Skin epidermis (tissue), 12 donors: ENCODE measurements at regions not wholly inside any gene's neighbourhood (a gene's known extent, or its start where the extent isn't known, plus 50 kb on each side); places are given as distances from the start of the nearest gene placed in this dataset.
"Not testable (repeated sequence)": the region's sequence is repeated elsewhere in the genome, so short reads cannot be mapped to it uniquely, and the experiment has no call there.

Experiments used
- H3K27ac ChIP-seq, 21 experiments: fragments of 200-600 bp; sonication (generic) in 11 of 21; one replicate each; pipeline ENCODE4 v1.5.0; 2020; ENCODE audit warnings: mild to moderate bottlenecking in 3 of 21, inconsistent platforms in 2 of 21, moderate library complexity in 2 of 21
- H3K4me3 ChIP-seq, 7 experiments: fragments of 200-600 bp; sonication (generic) in 2 of 7; one replicate each; pipeline ENCODE4 v1.5.0; 2020; ENCODE audit warnings: inconsistent platforms in 2 of 7, mild to moderate bottlenecking in 2 of 7, moderate library complexity in 1 of 7

DNA sequence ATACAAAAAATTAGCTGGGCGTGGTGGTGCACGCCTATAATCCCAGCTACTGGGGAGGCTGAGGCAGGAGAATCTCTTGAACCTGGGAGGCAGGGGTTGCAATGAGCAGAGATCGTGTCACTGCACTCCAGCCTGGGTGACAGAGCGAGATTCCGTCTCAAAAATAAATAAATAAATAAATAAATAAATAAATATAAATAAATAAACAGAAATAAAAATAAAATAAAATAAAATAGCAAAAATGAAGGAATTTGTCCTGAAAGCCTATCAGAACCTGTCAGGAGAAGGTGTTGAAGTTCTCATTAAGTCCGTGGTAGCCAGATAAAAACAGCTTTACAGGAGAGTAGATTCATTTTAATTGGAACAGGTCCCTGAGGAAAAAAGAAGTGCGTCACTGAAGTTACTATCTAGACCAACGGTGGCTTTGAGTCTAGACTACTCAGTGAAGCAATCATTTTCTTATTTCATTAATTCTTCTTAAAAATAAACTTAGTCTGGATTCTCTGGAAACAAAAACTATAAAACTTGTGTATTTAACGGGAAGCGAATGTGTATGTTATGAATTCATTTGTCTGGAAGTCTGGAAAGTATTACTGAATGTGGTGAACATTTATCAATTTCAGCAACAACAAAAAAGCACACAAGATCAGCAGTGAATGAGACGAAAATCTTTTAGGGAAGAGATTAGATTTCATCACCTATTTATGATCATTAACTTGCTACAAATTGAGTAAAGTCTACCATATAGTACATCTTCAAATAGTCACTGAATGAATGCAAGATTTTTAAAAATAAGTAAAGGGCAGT, 248.5 kb upstream of the PDE3A start:
- no peak overlapping the region for H3K4me3 ChIP-seq
- H3K27ac ChIP-seq: no peak overlapping the region

DNA sequence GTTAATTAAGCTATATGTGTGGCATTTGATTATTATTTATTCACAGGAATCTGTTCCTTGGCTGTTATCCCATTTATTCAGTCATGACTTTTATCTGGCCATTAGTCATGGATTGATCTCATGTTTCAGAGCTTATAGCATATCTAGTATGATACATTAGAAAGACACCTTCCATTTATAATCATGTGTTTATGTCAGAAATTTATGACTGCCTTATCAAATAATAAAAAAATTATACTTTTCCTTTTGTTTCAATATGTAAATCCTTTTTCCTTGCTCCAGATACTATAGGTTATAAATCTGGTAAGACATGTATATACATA, 248.0 kb upstream of the PDE3A start:
- no peak overlapping the region for H3K27ac ChIP-seq
- no peak overlapping the region for H3K4me3 ChIP-seq

DNA sequence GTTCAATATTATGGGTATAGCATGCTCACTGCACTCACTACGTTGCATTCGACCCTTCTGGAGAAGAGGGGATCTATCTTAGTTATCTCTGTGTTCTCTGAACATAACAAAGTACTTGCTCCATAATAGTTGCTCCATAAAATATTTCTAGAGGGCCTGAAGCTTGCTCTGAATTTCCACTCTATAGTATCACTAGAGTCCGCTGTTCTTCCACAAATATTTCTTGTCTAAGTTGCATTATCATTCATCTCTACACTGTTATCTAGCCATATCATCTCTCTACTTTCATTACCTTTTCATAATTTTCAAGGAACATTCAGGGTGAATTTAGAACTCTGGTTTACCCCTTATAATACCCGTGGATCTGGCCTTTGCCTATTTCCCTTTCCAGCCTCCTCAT, 246.1 kb upstream of the PDE3A start:
- Histone ChIP-seq H3K4me3 (no peak overlapping the region), H3K27ac (no peak overlapping the region)

DNA sequence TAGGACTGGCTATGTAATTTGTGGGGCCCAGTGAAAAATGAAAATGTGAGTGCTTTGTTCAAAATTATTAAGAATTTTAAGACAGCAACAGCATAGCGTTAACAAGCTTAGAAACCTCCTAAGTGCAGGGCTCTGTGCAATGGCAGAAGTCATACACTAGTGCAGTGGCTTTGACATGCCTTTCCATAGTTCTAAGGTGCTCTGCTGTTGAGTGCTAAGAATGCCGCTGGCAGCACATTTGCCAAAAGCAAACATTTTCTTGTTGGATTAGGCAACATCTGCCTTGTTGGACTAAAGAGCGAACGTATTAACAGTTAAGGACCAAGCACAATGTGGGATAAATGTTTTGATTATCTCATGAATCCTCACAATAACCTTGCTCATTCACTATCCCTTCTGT, 244.9 kb upstream of the PDE3A start:
- Histone ChIP-seq H3K4me3 (no peak overlapping the region), H3K27ac (no peak overlapping the region)

DNA sequence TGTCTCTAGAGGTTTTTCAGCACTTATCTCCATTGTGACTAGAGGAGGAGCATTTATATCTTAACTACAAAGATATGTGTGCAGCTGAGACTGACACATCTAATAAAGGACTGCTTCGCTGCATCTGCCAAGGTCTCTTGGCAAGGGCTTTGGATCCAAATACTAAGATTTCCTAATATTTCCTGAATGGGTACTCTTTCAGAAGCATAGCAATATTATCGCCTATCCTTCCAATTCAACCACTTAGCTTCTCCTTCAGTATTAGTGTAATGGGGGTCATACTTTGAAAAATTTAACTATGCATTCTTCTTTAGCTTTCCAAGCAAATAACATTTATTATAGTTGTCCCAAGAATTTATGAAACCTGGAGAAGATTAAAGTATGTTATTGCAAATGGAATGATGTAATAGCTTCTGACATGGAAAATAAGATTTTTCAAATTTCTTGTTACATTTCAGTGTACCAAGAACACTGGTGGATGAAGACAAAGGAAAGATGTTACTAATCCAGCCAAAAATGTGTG, 243.0 kb upstream of the PDE3A start:
- Histone ChIP-seq H3K27ac (no peak overlapping the region), H3K4me3 (no peak overlapping the region)

DNA sequence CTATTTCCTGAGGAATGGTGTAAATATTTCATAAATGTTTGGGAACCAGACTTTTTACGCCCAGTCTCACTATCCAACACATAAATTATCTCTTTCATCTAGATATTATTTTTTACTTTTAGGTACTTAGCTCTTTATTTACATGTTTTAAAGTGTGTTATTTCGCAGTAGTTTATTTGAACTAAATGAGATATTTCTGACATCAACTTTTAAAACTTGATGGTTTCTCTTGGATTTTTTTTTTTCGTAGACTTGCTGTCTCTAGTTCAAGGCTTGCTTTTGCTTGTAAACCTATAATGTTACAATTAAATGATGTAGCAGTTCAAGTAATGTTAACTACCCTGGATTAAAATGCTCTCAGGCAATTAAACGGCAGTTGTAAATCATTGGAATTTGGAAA, 241.7 kb upstream of the PDE3A start:
- Histone ChIP-seq H3K4me3 (no peak overlapping the region), H3K27ac (no peak overlapping the region)

DNA sequence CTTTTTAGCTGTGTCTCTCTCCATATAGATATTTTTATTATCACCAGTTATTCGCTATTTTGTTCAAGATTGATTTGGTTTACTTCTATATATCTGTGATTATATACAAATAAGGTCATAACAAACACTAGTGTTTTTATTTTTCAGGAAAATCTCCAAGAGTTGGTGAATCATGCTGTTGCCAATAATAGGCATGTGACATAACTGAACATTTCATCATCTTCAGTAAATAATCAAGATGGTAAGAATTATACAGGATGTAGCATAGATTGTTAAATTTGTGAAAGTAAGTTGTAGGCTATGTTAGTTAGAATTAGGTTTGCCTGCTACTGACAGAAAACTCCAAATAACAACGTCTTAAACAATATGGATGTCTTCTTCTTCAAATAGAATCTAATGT, 240.9 kb upstream of the PDE3A start:
- no peak overlapping the region for H3K27ac ChIP-seq
- H3K4me3 ChIP-seq: no peak overlapping the region

DNA sequence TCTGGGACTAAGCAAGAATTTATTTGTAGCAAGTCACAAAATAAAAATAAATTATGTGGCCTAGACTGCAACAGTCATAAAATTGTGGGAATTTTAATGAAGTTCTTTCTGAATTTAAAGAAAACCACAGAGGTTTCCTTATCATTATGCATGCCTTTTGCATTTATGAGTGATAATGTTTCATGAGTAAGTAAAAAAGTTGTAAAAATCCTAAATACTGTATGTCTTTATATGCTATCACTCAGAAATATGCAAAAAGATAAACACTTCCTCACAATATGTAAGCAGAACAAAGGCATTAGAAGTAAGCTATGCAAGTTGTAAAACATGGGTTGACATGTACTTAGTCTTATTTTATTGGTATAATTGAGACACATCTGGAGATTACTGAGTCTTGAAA, 239.4 kb upstream of the PDE3A start:
- H3K4me3 ChIP-seq: no peak overlapping the region
- H3K27ac ChIP-seq: no peak overlapping the region

DNA sequence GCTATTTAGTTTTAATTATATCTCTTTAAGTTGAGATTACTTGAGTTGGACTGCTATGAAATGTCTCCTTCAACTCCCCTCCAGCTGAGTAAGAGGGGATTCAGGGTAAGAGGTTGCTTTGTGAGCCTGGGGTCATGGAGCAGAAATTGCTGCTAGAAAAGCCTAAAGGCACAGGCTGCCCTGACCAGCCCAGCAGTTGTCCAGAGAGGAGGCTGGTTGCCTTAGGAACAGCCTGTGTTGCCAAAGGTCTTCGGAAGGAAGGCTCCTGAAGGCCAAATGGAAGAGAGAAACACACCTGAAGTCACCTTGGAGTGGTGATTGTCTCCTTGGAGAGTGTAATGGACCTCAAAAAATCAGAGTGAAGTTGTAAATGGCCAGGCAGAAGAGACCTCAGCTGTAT, 235.5 kb upstream of the PDE3A start:
- H3K4me3 ChIP-seq: no peak overlapping the region
- H3K27ac ChIP-seq: no peak overlapping the region

DNA sequence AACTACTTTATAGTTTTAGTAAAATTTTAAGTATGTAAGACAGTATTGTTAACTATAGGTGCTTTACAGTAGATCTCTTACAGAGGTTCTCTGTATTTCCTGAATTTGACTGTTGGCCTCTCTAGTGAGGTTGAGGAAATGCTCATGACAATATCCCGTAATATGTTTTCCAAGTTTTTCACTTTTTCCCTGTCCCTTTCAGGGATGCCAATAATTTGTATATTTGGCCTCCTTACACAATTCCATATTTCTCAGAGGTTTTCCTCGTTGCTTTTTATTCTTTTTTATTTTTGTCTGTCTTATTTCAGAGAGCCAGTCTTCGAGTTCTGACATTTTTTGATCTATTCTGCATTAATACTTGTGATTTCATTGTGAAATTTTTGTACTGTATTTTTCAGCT, 233.7 kb upstream of the PDE3A start:
- Histone ChIP-seq H3K4me3 (no peak overlapping the region), H3K27ac (no peak overlapping the region)

DNA sequence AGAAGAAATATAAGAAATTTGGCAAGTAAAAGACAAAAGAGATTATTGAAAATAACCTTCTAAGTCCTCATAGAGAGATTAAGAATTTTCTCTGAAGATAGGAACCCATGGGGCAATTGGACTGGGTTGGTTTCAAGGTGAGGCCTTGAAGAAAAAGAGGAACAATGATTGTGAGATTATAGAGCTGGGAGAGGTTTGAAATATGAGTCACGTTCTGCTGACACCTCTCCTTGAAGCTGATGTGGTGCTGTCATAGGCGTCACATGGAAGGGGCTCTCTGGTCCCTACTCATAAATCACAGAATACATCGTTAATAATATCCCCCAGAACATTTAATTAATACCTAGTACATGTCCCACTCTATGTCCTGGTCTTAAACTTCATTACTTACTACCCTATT, 227.6 kb upstream of the PDE3A start:
- Histone ChIP-seq H3K27ac (no peak overlapping the region), H3K4me3 (no peak overlapping the region)

DNA sequence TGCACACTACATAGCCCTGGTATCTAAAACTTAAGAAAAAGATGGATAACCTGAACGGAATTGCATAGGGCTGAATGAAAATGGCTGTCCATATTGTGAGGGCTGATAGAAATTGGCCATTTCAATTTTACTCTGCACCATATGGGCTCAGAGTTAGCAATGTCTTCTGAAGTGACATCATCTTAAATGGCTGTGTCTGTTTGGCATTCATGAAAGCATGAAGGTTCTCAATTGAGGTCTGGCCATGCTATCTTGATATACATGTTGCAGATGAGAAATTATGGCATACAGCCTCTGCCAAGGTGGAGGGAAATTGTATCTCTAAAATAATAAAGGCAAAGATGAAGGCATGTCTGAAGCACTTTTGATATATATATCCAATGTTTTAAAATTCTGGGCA, 226.0 kb upstream of the PDE3A start:
- H3K27ac ChIP-seq: no peak overlapping the region

DNA sequence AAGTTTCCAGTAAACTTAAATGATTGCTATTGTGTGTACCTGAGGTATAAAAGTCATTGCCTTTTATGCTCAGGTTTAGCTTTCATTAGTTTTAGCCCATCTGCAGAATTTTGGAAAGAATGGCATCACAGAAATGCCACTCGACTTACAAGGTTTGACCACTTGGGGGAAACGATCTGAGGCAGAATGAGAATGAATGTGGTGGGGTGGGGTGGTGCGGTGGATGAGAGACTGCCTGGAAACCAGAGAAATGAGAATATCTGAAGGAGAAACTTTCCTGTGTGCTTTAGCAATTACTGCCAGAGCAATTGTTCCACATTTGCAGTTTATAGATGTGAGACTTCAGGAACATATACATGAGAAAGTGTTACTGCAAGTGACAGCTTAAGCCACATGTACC, 225.4 kb upstream of the PDE3A start:
- no peak overlapping the region for H3K4me3 ChIP-seq
- H3K27ac ChIP-seq: no peak overlapping the region

More for the DNA sequence above, 226.0 kb upstream of the PDE3A start:
- H3K4me3 ChIP-seq: no peak overlapping the region

DNA sequence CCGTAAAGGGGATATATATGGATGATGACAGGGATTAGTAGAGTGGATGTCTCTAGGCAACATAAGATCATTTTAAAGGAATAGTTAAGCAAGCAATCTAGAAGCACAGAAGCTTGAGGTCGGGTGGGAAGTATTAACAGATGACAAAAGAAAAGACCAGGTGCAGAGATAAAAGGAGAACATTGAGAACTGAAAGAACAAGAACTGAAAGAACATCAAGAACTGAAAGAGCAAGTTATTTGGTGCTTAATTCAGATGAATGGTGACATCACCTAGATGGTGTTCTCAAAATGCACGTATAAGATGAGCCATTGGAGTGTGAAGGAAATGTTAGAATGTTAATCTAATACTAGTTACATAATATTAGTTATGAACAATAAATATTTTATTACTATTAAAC, 224.0 kb upstream of the PDE3A start:
- no peak overlapping the region for H3K4me3 ChIP-seq
- no peak overlapping the region for H3K27ac ChIP-seq

DNA sequence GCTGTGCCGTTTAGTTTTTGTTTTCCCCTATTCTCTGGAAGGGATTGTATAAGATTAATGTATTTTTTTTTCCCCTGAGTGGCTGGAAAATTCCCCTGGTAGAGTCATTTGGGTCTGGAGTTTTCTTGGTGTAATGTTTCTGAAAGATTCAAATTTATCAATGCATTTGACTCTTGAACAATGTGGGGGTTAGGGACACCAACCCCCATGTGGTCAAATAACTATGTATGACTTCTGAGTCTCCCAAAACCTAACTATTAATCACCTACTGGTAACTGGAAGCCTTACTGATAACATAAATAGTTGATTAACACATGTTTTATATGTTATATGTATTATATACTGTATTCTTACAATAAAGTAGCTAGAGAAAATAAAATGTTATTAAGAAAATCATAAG, 220.1 kb upstream of the PDE3A start:
- H3K4me3 ChIP-seq: no peak overlapping the region
- H3K27ac ChIP-seq: no peak overlapping the region

DNA sequence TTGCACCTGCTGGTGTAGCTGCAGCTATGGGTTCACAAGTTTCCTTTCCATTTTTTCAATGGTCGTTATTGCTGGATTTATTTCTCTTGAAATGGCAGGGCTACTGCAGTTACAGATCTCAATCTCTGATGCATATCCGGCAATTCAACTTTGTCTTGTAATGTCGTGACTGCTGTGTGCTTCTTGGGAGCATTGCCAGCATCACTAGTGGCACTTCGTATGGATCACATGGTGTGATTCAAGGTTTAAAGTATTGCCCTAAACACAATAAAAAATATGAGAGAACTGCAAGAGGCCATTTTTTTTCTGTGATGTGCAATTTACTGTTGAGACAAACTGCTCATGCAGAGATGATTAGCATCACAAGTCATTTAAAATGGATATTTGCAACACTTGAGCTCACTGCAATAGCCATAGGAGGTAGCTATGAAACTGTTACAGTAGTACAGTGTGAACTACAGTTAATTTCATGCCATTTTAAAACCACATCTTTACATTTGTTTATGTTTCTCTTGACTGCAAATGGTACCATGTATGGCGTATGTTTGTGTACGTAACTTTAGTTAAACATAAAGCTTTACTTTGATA, 217.4 kb upstream of the PDE3A start:
- Histone ChIP-seq H3K27ac (no peak overlapping the region), H3K4me3 (no peak overlapping the region)

DNA sequence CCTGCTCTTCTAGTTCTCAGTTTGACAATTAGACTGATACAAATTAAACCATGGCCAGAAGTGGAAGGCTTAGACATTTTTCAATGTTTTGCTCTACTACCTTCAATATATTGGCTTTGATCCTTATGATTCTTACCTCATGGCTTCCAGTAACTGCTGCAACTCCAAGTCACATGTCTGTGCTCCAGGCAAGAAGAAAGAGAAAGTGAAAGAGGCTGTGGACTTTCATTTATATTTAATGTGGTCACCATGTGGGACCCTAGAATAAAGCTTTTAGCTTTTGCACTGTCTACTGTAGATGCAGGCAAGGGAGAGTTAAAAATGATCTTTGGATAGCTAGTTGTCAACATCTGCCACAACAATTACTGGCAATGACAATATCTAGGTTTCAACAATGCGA, 214.3 kb upstream of the PDE3A start:
- no peak overlapping the region for H3K4me3 ChIP-seq
- H3K27ac ChIP-seq: no peak overlapping the region

DNA sequence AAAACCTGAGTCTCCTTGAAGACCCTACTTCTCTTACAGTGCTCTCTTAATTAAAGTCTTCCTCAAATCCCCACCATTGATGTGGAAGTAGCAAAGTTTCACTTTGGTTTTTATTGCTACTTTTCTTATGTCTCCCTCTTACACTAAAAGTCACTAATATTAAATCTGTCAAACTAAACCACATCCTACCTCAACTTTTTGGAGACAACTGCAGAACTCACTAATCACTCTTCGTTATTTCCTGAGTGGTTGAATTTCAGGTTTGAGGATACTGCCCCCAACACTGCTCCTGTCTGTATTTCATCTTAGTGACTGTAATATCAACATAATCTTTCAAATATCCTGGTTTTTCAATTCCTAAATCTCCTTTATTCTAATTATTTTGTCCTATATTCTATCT, 213.0 kb upstream of the PDE3A start:
- Histone ChIP-seq H3K4me3 (no peak overlapping the region), H3K27ac (no peak overlapping the region)

DNA sequence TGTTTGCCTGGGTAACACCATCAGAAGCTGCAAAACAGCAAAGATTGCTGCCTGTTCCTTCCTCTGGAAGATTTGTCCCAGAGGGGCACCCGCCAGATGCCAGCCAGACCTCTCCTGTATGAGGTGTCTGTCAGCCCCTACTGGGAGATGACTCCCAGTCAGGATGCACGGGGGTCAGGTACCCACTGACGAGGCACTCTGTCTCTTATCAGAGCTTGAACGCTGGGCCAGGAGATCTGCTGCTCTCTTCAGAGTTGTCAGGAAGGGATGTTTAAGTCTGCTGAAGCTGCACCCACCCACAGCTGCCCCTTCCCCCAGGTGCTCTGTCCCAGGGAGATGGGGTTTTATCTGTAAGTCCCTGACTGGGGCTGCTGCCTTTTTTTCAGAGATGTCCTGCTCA, 207.4 kb upstream of the PDE3A start:
- H3K4me3 ChIP-seq, H3K27ac ChIP-seq: not testable (repeated sequence)

DNA sequence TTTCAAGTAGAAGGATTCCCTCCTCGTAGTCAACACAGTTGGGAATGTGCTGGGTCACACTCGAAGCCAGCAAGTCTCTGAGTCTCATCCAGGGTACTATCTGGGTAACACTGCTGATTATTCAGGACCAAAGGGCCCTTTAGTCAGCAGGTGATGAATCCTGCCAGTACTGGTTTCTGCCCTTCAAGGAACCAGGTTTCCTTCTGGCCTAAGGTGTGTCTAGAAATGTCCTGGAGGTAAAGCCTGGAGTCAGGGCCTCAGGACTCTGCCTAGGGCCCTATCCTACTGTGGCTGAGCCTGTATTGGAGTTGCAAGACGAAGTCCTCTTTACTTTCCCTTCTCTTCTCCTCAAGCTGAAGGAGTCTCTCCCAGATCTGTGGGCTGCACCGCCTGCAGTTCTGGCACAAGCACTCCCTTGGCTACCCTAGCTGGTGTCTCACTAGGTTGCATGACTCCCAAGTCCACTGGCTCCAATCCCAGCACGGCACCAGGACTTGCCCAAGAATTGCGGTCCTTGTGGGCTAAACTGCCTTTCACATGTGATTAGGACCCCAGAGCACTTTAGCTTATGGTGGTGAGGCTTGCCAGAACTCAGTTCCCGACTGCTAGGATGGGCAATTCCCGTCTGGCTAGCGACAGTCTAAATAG, 193.7 kb upstream of the PDE3A start:
- no peak overlapping the region for H3K27ac ChIP-seq
- no peak overlapping the region for H3K4me3 ChIP-seq

DNA sequence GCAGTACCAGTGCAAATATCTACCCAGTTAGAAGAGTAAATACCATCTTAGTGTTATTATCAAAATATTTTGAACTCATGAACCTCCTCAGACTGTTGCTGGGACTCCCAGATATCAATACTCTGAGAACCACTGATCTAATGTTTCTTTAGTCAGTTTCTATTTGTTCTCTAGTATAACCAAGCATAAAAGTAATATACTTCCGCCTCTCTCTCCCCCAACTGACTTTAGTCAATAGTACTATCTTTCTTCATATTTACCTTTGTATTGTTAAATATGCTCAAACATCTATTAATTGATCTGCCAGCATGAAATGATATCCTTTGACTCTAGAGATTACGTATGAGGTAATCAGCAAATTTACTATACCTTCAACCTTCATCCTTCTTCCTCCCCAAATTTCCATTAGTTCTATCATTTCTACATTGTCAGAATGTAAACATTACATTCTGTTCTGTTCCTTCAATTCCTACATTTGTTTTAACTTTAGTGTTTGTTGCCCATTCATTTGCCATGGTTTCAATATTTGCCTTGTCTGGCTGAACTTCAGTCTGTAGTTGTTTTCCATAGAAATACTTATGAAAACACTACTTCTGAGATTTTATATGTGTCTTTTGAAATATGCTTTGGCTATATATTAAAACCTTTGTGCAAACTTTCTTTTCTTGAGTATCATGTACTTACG, 192.5 kb upstream of the PDE3A start:
- no peak overlapping the region for H3K4me3 ChIP-seq
- H3K27ac ChIP-seq: no peak overlapping the region
